Superior temporal gyrus (tissue), 1 donor: ENCODE measurements at regions not wholly inside any gene's neighbourhood (a gene's known extent, or its start where the extent isn't known, plus 50 kb on each side); places are given as distances from the start of the nearest gene placed in this dataset.

Experiments
- DNase-seq: peaks from one replicate; pipeline ENCODE4 v3.0.0-alpha.2; 2016; ENCODE audit errors: extremely low spot score

GRCh38 chr19:30307191-30307974 is 64.8 kb upstream of the ZNF536 start:
- DNase-seq = no peak

- no peak for DNase-seq
These were observed 63.0 kb upstream of the ZNF536 start for GRCh38 chr19:30309176-30309575.

DNA sequence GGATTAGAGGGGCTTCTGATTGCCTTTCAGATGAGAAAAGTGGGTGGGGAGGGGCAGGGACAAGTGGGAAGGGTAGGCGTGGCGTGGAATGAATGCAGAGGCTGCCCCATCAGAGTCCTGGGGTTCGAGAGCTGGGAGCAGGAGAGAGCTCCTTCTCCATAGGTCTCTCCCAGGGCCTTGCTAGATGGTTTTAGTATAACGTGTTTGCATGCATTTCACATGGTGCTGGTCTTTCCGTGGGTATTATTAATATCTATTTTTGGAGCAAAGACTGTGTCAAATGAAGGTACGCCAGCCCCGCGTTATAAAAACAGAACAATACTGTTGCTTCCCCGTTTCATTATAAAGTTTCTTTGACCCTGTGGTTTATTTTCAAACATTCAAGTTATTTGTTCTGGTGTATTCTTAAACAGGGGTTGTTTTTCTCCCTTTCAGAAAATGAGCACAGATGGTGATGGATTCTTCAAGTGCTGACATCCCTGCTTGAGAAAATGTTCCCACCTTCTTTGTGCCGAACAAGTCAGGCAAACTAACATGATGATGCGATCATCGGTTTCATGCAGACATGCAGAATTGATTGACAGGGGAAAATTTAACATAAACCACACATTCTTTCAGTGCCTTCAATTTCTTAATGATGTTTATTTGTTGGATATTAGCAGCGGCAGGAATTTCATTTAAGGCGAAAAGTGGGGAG is 62.1 kb upstream of the ZNF536 start:
- DNase-seq = no peak

- DNase-seq = no peak
These were observed 61.5 kb upstream of the ZNF536 start for GRCh38 chr19:30310602-30311263.

- DNase-seq = no peak
These were observed 60.3 kb upstream of the ZNF536 start for GRCh38 chr19:30311911-30312310.

DNA sequence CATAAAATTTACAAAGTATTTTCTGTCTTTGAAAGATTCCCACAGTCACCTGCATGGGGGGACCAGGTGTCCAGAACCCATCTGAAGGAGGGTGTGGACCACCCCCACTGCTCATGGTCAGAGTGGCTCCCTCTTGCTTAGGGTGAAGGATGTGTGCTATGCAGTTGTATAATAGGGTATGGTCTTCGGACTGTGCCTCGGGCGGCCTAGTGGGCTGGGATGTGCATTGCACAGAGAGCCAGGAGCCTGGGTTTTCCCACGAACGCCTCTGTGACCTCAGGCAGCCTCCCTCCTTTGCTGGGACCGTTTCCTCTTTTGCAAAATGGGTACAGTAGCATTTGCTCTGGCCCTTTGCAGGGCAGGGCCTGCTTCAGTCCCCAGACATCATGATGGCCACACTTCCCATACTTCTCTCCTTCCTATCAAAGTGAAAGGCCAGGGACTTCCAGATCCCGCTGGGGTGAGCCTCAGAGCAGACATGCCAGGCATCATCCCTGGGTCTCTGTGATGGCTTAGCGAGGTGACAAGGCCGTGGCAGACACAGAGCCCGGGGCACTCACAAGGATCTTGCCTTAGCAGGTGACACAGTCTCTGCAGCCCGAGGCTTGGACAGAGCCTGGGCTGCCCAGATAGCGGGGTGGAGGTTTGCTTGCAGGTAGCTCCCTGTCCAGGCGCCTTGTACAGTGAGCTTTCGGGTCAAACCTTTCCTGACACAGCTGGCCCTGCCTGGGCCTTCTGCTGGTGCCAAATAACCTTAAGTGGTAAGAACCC is 59.4 kb upstream of the ZNF536 start:
- DNase-seq = no peak

GRCh38 chr19:30313353-30313750 is 58.8 kb upstream of the ZNF536 start:
- no peak for DNase-seq

DNA sequence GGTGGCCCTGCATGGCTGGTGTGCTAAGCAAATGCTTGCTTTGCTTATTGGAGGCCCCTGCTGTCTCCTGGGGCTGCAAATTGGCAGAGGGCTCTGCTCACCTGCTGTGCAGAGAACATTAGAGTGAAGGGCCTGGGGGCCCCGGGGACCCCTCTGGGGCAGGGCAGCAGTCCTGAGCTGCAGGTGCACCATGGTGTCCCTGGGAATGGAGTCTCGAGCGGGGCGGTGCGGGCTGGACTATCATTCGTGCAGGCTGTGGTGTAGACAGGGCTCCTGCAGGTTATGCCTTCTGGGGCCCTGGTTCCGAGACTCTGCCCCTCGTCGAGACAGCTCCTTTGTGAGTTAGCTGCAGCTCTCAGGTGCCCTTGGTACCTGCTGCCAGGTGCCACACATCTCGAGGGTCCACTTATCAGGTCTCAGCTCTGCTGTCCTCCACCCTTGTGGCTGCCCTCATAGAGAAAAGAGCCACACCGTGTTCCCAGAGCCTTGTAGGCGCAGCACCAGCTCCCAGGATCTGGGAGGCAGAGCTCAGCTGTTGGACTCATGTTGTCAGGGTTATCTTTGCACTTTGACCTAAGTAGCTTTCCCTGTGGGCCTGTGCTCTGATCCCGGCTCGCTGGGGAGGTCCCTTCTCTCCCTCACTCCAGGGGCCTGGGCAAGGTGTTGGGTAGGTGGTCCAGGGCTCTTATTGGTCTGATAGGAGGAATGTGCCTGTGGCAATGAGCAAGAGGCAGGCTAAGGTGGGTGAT is 58.0 kb upstream of the ZNF536 start:
- DNase-seq = no peak

DNA sequence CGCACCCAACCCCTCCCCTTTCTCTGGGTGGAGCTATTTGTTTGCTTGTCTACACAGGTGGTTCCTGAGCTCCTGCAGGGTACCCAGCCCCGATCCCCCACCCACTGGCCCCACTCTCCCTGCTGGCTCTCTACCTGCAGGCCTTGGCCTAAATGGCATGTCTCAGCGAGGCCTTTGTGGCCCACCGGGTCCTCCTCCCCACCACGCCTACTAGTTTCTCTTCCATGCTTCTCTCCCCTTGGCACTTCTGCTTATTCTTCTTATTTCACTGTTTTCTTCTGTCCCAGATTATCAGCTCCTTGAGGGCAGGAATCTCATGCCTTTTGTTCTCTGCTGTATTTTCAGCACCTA is 57.4 kb upstream of the ZNF536 start:
- no peak for DNase-seq

- no peak for DNase-seq
These were observed 57.0 kb upstream of the ZNF536 start for GRCh38 chr19:30315159-30315558.

DNA sequence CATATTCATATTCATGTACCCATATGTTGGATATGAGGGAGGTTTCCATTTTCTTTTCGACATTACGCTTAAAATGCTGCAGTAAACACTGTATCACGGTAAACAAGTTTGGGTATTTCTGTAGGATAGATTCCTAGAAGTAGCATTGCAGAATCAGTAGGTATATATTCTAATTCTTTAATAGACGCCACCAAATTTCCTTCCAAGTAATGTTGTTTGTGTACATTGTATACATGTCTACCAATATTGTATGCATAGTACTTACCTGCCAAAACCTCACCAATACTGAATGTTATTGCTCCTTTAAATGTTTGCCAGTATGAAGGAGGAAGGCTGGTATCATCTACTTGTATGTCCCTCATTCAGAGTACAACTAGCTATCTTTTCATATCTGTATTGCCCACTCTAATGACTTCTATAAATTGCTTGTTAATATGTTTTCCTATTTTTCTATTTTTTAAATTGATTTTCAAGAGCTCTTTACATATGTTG is 56.1 kb upstream of the ZNF536 start:
- DNase-seq = no peak

GRCh38 chr19:30316560-30317106 is 55.6 kb upstream of the ZNF536 start:
- DNase-seq = no peak

DNA sequence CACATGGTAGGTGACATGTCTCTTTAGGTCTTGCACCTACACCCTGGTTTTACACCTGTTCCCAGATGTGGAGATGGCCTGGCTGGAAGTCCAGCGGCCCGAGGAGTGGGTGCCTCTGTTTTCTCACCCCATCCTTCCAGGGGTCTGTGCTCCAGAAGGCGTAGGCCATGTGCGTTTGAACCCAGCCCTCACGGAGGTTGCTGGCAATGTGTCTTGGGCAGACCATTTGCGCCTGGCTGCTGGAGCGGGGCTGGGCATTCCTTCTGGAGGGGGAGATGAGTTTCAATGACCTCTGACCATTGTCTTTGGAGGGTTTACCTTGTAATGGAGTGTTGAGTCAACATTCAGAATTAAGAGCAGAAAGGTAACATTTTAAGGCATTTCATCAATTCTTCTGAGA is 54.8 kb upstream of the ZNF536 start:
- DNase-seq = no peak

DNA sequence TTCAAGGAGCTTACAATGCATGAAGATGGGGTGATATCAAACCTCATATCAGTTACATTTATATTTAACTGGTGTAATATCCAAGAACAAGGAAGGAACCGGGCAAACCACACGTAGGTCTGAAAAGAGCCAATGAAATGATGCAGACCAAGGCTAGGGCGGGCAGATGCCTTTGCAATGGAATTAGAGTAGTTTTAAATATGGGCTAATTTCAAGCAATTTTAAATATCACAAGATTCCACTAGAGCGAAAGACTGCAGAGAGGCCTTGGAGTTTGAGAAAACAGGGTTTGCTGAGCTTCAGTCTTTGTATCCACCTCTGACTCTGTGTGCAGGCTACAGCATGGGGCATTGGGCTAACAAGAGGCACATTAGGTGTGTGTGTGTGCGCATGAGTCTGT is 53.9 kb upstream of the ZNF536 start:
- no peak for DNase-seq

DNA sequence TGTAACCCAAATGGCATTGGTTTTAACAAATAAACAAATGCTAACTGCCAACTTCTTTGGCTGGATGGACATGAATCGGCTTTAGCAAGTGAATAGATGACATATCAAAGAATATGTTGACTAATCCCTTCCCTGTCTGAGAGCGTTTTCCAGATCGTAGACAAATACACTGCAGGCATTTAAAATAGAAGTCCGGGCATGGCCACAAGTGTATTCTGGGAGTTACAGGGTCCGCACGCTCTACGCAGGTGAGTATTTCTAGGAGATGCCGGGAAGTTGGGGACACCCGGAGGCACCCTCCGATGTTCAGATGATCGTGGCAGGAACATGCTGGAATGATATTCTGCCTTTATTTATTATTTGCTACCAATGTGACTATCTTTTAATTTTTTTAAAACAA is 53.2 kb upstream of the ZNF536 start:
- no peak for DNase-seq

DNA sequence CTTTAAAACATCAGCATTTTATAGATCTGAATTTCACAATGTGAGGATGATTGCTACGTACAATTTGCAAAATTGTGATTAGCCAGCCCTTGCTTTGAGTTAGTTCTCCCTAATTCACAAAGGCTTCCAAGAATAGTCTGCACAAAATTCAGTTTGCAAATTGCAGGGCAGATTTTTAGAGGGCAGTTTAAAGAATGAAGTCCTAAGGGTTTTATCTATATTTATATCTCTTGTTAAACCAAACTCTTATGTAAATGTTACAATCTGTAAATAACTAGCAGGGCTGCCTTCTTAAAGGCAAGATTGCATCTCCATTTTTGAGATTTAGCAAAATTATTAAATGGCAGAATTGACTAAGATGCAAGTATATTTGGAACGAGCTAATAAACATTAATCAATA is 52.8 kb upstream of the ZNF536 start:
- no peak for DNase-seq

- DNase-seq = no peak
These were observed 52.3 kb upstream of the ZNF536 start for GRCh38 chr19:30319876-30320275.

GRCh38 chr19:30320466-30320865 is 51.7 kb upstream of the ZNF536 start:
- no peak for DNase-seq

DNA sequence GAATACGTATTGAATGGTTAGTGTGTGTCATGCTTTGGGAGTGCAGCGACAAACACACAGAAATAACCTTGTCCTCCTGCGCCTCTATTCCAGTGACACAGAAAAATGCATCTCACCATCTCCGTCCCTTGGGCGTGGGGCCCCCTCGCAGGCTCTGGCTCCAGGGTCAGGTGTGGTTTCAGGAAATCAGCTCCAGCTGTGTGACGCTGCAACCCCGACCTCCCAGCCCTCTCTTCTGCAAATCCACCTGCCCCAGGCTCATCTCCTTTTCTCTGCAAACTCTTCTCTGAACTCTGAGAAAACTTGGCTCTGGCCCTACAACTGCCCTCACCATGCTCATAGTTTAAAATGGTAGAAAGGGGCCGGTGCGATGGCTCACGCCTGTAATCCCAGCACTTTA is 51.3 kb upstream of the ZNF536 start:
- no peak for DNase-seq
